NCI-H446 treated with DMSO at 0.1 percent for 48 hours (cell line): ENCODE measurements at regions not wholly inside any gene's neighbourhood (a gene's known extent, or its start where the extent isn't known, plus 50 kb on each side); places are given as distances from the start of the nearest gene placed in this dataset.

Experiments used
- DNase-seq: peaks from one replicate; lab custom pipeline; 2025; lab: John Stamatoyannopoulos, UW

DNA sequence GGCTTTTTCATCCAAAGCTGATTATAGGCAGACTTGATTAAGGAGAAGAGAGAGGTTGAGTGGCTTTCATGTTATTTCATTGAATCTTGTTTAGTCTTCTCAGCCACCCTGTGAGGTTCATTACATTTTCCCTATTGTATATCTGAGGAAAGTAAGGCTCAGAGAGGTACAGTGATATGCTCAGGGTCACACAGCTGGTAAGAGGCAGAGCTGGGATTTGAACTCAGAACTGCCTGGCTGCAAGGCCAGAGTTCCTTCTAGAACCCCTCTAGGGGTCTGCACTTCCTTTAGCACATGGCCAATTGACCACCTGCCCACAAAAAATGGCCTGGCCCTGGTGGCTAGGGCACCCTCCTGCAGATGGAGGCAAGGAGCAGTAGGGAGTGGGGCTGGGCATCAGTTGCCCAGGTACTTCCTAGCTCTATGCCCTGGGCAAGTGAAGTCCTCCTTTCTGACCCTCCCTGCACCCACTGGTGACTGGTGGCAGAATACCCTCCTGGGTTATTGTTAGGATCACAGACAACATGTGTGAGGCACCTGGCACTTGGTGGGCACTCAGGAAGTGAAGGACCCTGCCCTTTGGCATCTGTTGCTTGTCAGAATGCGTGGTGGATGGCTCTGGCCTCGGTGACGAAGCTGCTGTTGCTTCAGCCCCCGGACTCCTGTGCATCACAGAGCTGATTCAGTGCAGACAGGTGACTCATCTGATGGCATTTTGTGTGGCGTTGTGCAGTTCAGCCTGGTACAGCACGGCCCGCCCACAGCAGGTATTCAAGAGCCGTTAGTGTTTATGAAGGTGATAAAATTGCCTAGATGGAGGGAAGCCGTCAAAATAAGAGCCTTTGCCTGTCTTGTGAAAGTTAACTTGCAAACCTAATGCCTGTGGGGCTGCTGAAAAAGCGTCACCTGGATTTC lies 115.8 kb downstream of the SLC25A47 start:
- no peak for DNase-seq

DNA sequence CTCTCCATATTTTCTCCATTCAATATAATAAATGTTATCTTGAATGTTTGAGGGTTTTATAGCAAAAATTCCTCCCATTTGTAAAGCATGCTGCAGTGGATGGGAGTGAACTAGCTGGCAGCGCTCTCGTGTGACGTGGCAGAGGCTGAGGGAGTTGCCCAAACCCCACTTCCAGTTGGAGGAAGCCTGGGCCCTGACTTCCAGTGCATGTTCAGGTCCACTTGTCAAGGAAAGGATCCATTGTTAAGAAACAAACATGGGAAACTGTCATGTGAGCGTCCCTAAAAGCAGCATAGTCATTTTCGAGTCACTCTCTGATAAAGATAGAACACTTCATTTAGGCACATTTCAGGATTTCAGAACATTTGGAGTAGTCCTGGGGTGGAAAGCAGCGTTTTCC lies 116.6 kb downstream of the SLC25A47 start:
- no peak for DNase-seq

DNA sequence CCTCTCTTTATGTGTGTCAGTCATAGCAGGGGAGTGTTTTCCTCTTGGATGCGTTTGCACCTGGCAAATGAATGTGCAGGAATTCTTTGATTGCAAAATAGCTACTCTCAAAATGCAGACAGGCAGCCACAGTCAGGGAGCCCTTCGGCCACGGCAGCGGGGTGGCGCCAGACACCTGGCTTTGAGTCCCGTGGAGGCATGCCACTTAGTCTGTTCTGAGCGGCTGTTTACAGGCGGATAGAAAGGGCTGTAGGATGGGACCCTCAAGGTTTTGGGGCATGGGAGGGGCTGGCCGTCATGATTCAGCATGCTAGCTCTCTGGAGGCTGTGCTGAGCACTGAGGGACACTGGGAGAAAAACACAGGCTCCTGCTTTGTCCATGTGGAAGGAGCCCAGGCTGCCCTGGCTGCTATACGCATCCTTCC lies 117.1 kb downstream of the SLC25A47 start:
- peak; percentile 42 for DNase-seq

DNA sequence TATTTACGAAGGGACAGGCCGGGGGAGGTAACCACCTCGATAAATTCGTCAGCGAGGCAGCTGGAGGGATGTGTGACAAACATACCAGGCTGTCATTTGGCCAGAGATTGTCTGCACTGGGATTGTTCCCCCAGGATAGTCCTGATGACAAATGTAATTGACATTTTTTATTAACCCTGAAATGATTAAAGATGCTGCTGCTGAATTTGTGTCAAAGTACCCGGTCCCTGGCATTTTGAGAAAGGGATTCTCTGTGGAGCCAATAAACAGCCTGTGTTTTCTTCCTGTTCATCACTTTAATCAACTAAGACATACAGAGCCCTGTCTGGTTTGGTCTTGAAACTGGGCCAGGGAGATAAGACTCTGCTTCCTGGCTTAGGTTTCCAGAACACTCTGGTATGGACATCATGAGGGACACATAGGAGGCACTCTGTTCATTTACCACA lies 117.6 kb downstream of the SLC25A47 start:
- no peak for DNase-seq

DNA sequence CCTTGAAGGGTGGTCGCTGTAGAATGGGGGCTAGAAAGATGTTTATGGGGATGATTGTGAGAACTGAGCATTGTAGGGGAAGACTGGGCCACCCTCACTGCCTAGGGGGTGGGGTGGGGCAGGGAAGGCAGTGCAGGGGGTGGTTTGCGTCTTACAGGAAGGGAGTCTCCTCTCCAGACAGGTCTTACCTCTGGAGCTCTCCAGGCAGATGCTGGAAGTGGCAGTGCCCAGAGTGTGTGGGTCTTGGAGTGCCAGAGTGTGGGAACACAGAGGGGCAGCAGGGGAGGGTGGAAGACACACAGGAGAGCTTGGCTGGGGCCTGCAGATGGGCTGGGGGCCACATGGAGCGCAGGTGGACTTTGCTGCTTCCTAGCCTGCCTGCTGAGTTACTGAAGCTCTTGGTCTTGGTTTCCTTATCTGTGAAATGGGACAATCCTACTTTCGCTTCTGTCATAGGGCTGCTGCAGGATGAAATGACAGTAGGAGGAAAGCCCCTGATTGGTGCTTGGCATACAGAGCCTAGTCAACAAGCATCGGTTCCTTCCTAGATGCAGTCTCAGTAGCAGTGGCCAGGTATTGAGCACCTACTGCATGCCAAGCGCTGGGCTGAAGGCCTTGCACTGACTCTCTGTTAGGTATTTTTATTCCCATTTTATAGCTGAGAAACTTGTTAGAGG lies 118.3 kb downstream of the SLC25A47 start:
- no peak for DNase-seq

DNA sequence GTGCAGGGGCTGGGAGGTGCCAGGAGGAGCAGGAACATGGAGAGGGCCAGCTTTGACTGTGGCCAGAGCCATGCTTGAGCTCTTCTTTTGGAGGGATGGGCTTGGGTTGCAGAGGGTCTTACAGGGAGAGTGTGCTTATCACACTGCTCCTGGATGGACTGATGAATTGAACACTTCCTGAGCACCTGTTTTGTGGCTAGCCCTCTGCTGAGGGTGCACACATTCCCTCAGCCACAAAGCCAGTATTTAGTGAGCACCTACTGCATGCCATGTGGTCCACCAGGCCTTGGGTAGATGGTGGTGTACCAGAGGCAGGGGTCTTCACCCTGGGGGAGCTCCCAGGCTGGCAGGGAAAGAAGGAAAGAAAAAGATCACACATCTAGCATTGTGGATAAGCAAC lies 118.9 kb downstream of the SLC25A47 start:
- no peak for DNase-seq

DNA sequence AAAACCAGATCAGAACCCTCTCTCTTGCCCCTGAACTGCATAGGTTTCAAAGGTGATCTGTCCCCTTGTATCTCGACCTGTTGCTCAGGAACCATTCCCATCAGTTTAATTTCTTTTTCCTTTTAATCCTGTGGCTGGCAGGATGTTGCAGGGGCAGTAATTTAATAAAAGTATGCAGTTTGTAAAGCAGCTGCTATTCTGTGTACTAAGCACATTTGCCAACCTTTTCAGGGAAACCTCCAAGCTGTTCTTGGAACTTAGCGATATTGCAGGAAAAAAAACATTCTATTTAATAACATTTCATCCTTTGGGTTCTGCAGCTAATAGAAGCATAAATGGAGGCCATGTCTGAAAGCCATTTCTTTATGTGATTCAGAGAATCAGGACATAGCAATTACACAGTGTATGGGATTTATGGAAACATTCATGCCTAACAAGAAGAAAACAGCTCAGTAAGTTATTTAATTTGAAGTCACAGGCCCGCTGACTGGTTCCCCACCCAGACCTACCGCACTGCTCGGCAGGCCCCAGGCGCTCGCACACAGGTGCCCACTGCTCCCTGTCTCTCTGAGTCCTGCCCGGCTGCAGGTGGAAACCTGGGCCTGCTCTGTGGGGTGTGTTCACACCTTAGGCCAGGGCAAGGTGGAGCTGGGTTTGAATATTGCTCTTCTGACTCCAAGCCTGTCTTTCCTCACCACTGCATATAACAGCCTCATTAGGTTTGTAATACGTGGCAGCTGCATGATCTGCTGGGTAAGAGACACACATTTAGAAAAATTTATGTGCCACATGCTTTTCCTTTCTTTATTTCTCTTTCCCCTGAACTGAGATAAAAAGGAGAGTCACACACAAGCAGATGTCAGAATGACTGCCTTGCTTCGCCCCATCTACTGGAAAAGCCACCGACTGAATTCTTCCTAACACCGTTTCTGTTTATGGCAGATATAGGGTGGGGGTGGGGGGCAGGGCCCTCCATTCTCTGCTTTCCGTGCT lies 119.7 kb downstream of the SLC25A47 start:
- DNase-seq, result no peak

DNA sequence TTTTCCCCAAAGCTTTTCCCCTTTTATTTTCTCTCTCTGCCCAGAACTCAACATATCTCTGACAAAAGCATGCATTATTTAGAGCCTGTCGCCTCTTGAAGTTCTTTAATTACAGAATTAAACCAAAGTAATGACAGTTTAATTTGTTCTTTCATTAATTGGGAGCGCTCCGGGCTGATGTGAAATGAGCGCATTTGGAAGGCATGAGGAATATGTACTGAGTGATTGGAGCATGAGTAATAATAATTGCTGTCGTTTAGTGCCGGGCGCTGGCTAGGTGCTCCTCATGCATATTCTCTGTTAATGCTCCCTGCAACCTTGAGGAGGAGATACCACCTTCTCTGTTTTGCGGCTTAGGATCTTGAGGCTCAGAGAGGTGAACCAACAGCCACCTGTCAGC lies 120.5 kb downstream of the SLC25A47 start:
- DNase-seq, result no peak

DNA sequence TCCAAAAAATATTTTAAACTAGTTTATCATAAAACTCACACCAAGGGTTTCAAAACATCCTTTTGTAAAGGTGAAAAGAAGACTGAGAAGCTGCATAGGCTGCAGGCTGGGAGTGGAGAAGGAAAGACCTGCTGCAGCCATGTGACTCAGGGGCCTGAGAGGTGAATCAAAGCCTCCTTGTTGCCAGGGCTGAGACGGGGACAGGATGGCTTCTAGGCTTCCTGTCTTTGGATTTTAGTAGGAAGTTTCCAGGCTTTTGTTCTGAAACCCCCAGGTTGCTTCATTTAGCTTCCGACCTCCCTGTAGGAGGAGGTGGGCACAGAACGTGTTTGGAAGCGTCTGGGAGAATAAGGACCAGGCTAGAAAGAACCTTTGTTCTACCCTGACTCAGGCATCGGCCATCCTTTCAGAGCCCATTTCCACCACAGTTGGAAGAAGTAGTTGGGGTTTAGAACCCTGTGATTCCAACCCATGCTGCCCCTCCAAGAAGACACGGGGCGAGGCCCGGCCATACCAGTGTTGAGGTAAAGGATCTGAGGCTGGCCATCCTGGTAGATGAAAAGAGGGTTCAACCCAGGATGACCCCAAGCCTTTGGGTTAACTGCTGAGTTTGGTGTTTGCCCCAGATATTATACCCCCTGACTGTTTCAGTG lies 122.4 kb downstream of the SLC25A47 start:
- DNase-seq, result no peak

DNA sequence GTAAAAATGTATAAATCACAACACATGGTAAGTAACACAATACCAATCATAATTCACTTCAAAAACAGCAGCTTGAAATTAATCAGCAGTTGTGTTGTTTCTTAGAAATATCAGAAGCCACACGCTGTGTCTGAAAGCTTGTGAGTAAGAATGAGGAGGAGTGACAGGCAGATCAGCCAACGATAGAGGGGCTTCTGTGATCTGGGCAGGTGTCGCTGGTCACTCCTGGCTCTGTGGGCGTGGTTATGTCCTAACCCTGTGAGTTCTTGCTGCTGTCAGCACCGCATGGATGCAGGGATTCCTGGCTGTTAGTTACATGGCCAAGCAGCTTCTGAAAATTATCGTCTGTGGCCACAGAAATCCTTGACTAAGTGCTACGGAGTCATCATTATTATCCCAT lies 123.4 kb downstream of the SLC25A47 start:
- no peak for DNase-seq

DNA sequence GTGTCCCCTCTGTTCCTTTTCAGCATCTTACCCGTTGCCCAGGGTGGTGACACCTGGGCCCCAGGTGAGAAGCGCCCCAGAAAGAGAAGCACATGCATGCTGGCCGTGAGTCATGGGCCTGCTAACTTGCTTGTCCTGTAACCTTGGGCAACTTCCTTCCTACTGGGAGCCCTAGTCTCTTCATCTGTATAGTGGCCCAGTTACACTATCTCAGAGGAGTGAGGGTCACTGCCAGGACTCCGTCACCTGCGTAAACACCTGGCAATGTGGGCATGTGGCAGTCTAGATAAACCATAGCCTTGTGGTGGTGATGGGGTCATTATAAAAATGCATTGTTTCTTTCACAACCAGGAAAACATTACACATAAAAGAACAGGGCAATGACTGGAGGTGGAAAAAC lies 125.2 kb downstream of the SLC25A47 start:
- no peak for DNase-seq

DNA sequence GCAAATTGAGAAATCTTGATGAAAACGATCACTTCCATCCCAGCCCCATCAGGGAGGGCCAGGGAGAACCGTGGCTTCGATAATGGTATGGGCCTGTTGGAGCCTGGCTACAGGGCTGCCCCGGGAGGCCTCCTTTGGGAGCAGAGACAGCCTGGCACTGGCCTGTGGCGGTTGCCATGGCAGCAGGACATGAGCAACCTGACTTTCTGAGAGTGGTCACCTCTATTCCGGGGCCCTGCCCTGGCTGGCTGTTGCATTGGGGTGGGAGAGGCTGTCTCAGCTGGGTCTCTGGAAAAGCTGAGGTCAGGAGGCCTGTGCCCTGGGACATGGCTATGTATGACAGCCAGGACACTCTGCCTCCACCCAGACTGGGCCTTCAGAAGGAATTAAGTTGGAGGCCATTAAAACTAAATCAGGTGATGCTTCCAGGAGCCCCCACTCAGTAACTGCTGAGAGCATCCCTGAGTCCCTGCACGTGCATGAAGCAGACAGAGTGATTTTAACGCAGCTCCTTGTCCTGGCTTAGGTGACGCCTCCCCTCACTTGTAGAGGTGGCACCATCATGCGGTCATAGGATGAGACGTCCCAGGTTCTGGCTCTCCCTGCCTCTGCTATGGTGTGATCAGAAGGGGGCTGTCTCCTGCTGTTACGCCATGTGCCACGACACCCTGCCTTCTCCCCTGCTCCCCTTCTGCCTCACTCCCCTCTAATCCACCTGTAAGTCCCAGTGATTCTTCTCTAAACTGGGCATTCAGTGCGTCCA lies 126.3 kb downstream of the SLC25A47 start:
- no peak for DNase-seq

DNA sequence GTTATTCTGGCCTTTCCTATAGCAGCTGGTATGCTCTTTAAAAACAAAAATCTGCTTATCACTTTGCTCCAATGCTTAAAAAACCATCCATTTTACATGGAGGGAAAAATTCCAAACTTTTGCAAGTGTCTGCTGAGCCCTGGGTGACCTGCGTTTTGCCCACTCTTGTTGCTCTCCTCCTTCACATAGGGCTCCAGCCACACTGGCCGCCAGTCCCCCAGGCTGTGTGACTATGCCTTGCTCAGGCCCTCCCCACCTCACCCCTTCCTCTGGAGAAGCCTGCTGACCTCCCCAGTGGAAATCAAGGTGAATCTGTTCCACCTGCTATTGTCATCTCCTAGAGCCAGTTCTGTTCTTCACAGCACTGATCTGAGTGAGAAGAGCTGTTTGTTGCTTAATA lies 126.9 kb downstream of the SLC25A47 start:
- DNase-seq, result no peak

DNA sequence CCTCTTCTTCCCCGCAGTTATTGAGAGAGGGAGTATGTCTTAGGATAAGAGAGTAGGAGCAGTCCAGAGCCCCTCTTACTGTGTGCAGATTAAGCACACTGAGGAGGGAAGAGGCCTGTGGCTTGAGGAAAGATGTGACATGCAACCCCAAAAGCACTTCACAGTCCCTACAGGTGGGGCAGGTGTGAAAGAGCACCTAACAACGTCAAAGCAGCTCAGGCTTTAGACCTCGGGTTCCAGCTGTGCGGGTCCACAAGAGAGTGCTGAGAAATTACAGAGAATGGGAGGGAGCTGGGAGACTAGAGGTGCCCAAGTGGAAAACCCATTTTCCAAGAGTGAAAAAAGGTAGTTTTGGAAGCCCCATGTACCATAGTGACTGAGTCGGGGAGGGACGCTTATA lies 127.6 kb downstream of the SLC25A47 start:
- no peak for DNase-seq

DNA sequence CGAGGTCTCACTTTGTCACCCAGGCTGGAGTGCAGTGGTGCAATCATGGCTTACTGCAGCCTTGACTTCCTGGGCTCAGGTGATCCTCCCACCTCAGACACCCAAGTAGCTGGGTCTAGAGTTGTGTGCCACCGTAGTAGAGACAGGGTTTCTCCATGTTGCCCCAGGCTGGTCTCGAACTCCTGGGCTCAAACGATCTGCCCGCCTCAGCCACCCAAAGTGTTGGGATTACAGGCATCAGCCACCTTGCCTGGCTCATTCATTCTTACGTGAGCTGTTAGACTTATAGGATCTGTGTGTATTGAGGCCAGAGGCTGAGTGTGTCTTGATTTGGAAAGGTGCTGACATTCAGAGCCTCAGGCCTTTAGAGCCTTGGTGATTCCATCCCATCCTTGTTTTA lies 128.1 kb downstream of the SLC25A47 start:
- no peak for DNase-seq

DNA sequence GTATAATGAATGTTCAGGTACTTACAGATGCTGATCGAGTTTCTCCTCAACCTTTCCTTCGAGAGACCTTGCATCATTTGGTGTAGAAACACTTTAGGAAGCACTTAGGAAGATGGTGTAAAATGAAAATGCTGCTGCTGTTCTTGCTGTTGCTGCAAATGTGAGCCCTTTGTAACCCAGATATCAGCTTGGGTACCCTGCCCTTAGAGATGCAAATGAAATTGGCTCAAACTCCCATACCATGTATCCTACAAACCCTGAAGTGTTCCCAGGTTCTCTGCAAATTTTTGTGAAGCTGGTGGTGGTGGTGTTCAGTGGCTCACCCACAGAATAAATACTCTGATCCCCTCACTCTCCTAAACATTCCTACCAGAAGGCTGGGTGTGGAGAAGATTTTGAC lies 130.8 kb downstream of the SLC25A47 start:
- no peak for DNase-seq

DNA sequence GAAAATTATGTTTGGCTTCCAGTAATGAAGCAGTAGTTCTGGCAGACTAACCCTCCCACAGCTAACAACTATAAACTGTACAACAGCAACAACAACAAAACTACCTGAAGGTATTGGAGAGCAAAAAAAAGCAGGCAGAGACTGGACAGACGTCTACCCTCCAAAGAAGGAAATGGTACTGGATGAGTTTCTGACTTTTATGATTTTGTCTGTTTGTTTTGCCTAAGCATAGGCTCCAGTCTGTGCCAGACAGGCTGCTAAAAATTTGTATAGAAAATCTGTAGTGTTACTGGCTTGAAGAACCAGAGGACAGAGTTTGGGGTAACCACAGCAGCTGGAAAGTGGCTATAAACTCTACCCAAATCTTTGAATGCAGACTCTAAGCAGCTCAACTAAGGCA lies 131.3 kb downstream of the SLC25A47 start:
- DNase-seq, result no peak

DNA sequence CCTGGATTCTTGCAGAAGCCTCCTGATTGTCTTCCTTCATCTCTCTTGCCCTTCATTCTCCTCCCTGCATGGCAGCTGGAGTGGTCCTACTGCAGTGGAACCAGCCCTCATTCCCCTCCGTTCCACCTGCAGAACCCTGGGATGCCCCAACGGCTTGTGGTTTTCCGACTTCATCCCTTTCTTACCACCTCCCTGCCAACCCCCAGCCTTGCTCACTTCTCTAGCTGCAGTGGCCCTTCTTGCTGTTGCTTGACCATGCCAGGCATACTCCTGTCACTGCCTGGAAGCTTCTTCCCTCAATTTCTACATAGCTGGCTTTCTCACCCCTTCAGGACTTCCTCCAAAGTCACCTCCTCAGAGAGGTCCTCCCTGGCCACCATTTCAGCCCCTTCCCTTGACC lies 123.3 kb downstream of the BEGAIN start:
- no peak for DNase-seq

DNA sequence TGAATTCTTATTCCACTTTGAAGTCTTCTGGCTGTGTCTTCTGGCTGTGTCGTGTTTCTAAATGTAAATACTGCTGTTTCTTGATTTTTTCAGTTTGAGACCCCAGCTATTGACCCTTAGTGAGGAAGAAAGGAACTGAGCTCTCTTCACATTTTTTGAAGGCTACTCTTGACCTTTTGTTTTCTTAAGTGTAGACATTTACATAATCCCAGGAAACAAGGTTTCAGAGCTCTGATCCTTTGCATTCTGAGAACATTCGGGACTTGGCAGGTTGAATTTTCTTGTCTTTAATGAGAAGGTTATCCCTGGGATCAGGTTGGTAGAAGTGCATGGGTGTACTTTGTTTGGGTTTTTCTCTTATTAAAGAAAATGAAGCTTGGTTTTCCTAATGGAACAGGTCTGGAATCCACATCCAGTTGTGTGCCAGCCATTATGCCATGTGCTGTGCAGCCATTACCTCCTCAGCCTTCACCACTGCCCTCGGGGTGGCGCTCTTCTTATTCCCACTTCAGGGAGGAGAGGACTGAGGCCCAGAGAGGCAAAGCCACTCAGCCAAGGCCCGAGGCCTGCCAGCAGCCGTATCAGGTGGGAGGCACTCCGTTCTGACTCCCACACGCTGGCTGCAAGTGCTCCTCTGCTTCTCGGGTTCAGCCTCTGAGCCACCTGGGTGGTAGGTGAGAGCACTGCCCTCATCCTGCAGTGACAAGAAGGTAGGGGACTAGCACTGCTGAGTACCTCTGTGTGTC lies 120.9 kb downstream of the BEGAIN start:
- DNase-seq, result no peak
